ENCODE measurements at regions not wholly inside any gene's neighbourhood (a gene's known extent, or its start where the extent isn't known, plus 50 kb on each side); places are given as distances from the start of the nearest gene placed in this dataset.

DNA sequence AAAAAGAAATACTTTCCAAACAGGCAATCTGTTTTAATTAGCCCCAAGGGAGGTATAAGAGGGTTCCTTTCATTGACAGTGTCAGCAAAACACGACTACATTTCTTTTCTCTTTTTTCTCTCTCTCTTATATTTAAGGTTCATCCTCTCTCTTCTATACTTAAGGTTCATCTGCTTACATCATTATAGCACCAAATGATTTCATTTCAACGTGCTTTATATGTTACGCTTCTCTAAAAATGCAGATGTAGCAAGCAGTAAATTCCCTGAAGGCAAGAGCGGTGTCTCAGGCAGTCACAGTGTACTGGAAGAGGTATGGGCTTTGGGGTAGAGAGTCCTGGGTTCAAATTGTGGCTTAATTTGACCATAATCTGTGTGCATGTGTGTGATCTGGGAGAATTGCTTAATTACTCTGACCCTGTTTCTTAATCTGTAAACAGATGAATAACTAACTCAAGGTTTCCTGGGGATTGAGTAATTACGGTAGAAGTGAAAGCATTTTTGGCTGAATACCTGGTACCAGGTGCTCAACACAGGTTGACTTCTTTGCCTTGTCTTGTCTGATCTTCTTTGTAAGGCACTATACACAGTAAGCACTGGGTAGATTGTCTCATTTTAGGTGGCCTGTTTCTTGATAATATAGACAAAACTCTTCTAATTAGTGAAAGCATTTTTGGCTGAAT lies 180.8 kb downstream of the SPRY1 start:
- TF ChIP-seq, protein P1, sequence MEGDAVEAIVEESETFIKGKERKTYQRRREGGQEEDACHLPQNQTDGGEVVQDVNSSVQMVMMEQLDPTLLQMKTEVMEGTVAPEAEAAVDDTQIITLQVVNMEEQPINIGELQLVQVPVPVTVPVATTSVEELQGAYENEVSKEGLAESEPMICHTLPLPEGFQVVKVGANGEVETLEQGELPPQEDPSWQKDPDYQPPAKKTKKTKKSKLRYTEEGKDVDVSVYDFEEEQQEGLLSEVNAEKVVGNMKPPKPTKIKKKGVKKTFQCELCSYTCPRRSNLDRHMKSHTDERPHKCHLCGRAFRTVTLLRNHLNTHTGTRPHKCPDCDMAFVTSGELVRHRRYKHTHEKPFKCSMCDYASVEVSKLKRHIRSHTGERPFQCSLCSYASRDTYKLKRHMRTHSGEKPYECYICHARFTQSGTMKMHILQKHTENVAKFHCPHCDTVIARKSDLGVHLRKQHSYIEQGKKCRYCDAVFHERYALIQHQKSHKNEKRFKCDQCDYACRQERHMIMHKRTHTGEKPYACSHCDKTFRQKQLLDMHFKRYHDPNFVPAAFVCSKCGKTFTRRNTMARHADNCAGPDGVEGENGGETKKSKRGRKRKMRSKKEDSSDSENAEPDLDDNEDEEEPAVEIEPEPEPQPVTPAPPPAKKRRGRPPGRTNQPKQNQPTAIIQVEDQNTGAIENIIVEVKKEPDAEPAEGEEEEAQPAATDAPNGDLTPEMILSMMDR (IDR thresholded peaks at IDR 0.05; ENCODE audit: low read length): no peak
- TF ChIP-seq EZH2phosphoT487 (IDR thresholded peaks at IDR 0.05; ENCODE audit: low read length): no peak

All from MM.1S (cell line).